SU-DHL-6 (cell line): ENCODE measurements at regions not wholly inside any gene's neighbourhood (a gene's known extent, or its start where the extent isn't known, plus 50 kb on each side); places are given as distances from the start of the nearest gene placed in this dataset.

Experiments
- H2AFZ ChIP-seq: fragments of 200-600 bp; sonication (generic); 2 replicates; pipeline ENCODE4 v1.6.1; 2014; ENCODE audit warnings: low read depth, mild to moderate bottlenecking, moderate library complexity, mixed read lengths, antibody characterized with exemption, low read length; ENCODE audit not compliant: severe bottlenecking
- H3F3A ChIP-seq: fragments of 200-600 bp; shearing (Covaris generic); 2 replicates; pipeline ENCODE4 v1.6.0; 2016; ENCODE audit warnings: antibody characterized with exemption, mild to moderate bottlenecking; ENCODE audit not compliant: insufficient read depth
- H3K27ac ChIP-seq: fragments of 200-600 bp; sonication (generic); 2 replicates; pipeline ENCODE4 v1.5.1; 2016; ENCODE audit warnings: low read depth, mild to moderate bottlenecking, low read length, moderate library complexity, mixed read lengths
- H3K27me3 ChIP-seq: fragments of 200-600 bp; sonication (generic), shearing (Covaris generic); 2 replicates; pipeline ENCODE4 v1.6.0; 2014; ENCODE audit warnings: mild to moderate bottlenecking, low read length
- H3K36me3 ChIP-seq: fragments of 200-600 bp; sonication (generic); 2 replicates; pipeline ENCODE4 v1.6.1; 2014; ENCODE audit warnings: mild to moderate bottlenecking, low read length, mixed read lengths
- H3K4me2 ChIP-seq: fragments of 300-600, 200-600 bp; shearing (Covaris generic), sonication (generic); 2 replicates; pipeline ENCODE4 v1.6.0; 2014; ENCODE audit warnings: low read length, low read depth, mild to moderate bottlenecking; ENCODE audit not compliant: poor library complexity, severe bottlenecking
- H3K4me3 ChIP-seq: fragments of 200-600 bp; sonication (generic); 2 replicates; pipeline ENCODE4 v1.5.1; 2014; ENCODE audit warnings: antibody characterized with exemption, low read length, mild to moderate bottlenecking, mixed read lengths; ENCODE audit not compliant: insufficient read depth, poor library complexity, severe bottlenecking
- H3K79me2 ChIP-seq: fragments of 200-600 bp; sonication (generic); 2 replicates; pipeline ENCODE4 v1.6.1; 2014; ENCODE audit warnings: mild to moderate bottlenecking, low read length, moderate library complexity; ENCODE audit not compliant: insufficient read depth
- H3K9ac ChIP-seq: fragments of 200-600 bp; sonication (generic); 2 replicates; pipeline ENCODE4 v1.7.0; 2014; ENCODE audit warnings: mild to moderate bottlenecking, low read length
- H3K9me2 ChIP-seq: fragments of 200-600 bp; sonication (generic); replicated peaks from 2 replicates; pipeline ENCODE4 v1.6.1; 2014; ENCODE audit warnings: low read length; ENCODE audit not compliant: insufficient read depth
- H3K9me3 ChIP-seq: fragments of 200-600 bp; sonication (generic); 2 replicates; pipeline ENCODE4 v1.6.1; 2014; ENCODE audit warnings: low read length, mixed read lengths; ENCODE audit not compliant: insufficient read depth
- H4K20me1 ChIP-seq: fragments of 200-600 bp; sonication (generic); 2 replicates; pipeline ENCODE4 v1.6.1; 2014; ENCODE audit warnings: low read depth, mild to moderate bottlenecking, antibody characterized with exemption, low read length, moderate library complexity, mixed read lengths
- CTCF ChIP-seq: fragments of 200-600 bp; sonication (generic); IDR thresholded peaks from one replicate; pipeline ENCODE4 v1.5.1; 2017; ENCODE audit warnings: antibody characterized with exemption, mild to moderate bottlenecking, low read length, moderate library complexity; ENCODE audit not compliant: insufficient read depth, poor library complexity, severe bottlenecking
- EZH2phosphoT487 ChIP-seq: fragments of 200-600 bp; sonication (generic), shearing (Covaris generic); conservative IDR thresholded peaks from 2 replicates; pipeline ENCODE4 v1.6.1; 2018; ENCODE audit warnings: mild to moderate bottlenecking, antibody characterized with exemption, low read length, moderate library complexity, mixed read lengths

- TF ChIP-seq EZH2phosphoT487 (no peak), CTCF (no peak)
- Histone ChIP-seq H3K36me3 (no peaks in the 10 kb centered on the region), H3K27me3 (no peaks in the 10 kb centered on the region), H3F3A (no peaks in the 10 kb centered on the region), H3K9ac (no peak overlapping the region), H3K4me3 (no peak overlapping the region), H3K79me2 (no peaks in the 10 kb centered on the region), H3K9me3 (no peaks in the 10 kb centered on the region), H4K20me1 (no peaks in the 10 kb centered on the region), H2AFZ (no peak overlapping the region), H3K4me2 (no peak overlapping the region), H3K27ac (no peak overlapping the region), H3K9me2 (no peaks in the 10 kb centered on the region)
Measured at GRCh38 chr9:118569148-118569547, 800.1 kb downstream of the BRINP1 start.

- no peak overlapping the region for H3K4me2 ChIP-seq
Measured at GRCh38 chr9:118570066-118570465, 799.2 kb downstream of the BRINP1 start.

DNA sequence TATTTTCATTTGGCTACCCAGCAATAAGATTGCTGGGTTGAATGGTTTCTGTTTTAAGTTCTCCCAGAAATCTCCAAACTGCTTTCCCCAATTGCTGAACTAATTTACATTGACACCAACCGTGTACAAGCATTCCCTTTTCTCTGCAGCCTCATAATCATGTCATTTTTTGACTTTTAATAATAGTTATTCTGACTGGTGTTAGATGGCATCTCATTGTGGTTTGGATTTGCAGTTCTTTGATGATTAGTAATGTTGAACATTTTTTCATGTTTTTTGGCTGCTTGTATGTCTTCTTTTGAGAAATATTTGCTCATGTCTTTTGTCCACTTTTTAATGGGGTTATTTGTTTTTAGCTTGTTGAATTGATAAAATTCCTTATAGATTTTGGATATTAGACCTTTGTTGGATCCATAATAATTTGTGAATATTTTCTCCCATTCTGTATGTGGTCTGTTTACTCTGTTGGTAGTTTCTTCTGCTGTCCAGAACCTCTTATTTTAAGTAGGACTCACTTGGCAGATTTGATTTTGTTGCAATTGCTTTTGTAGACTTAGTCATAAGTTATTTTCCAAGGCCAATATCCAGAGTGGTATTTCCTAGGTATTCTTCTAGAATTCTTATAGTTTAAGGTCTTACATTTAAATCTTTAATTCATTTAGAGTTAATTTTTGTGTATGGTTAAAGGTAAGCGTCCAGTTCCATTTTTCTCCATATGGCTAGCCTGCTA lies 793.7 kb downstream of the BRINP1 start:
- Histone ChIP-seq H3K9me3 (no peaks in the 10 kb centered on the region), H2AFZ (no peak overlapping the region), H3K4me2 (no peak overlapping the region), H3K36me3 (no peaks in the 10 kb centered on the region), H3K9ac (no peak overlapping the region), H4K20me1 (no peaks in the 10 kb centered on the region), H3K9me2 (no peaks in the 10 kb centered on the region), H3K27me3 (no peaks in the 10 kb centered on the region), H3K79me2 (no peaks in the 10 kb centered on the region), H3K27ac (no peak overlapping the region), H3F3A (no peaks in the 10 kb centered on the region), H3K4me3 (no peak overlapping the region)
- TF ChIP-seq EZH2phosphoT487 (no peak), CTCF (no peak)

More at GRCh38 chr9:118570066-118570465, 799.2 kb downstream of the BRINP1 start:
- Histone ChIP-seq H4K20me1 (no peaks in the 10 kb centered on the region), H3K9ac (no peak overlapping the region), H3K36me3 (no peaks in the 10 kb centered on the region), H3K4me3 (no peak overlapping the region), H3K79me2 (no peaks in the 10 kb centered on the region), H3K27ac (no peak overlapping the region), H2AFZ (no peak overlapping the region), H3K9me2 (no peaks in the 10 kb centered on the region), H3K27me3 (no peaks in the 10 kb centered on the region), H3K9me3 (no peaks in the 10 kb centered on the region), H3F3A (no peaks in the 10 kb centered on the region)
- TF ChIP-seq CTCF (no peak), EZH2phosphoT487 (no peak)
